Smooth muscle cell (in vitro differentiated cells): ENCODE measurements at regions not wholly inside any gene's neighbourhood (a gene's known extent, or its start where the extent isn't known, plus 50 kb on each side); places are given as distances from the start of the nearest gene placed in this dataset.

Source experiments
- DNase-seq: peaks from one replicate; lab custom pipeline; 2025; ENCODE audit not compliant: unreplicated experiment; lab: John Stamatoyannopoulos, UW
- H2AFZ ChIP-seq: fragments of 200-600 bp; sonication (generic); 2 replicates; pipeline ENCODE4 v1.6.0; 2016; ENCODE audit warnings: antibody characterized with exemption, low read depth, mild to moderate bottlenecking
- H3F3A ChIP-seq: fragments of 200-600 bp; sonication (generic); 2 replicates; pipeline ENCODE4 v1.6.0; 2017; ENCODE audit warnings: antibody characterized with exemption, low read depth
- H3K27ac ChIP-seq: fragments of 200-600 bp; sonication (generic); 2 replicates; pipeline ENCODE4 v1.5.1; 2016; ENCODE audit warnings: low read depth, mild to moderate bottlenecking
- H3K27me3 ChIP-seq: fragments of 200-600 bp; sonication (generic); 2 replicates; pipeline ENCODE4 v1.6.1; 2016; ENCODE audit warnings: low read depth, mild to moderate bottlenecking
- H3K36me3 ChIP-seq: fragments of 200-600 bp; sonication (generic); 2 replicates; pipeline ENCODE4 v1.5.1; 2016; ENCODE audit warnings: low read depth
- H3K4me1 ChIP-seq: fragments of 200-600 bp; sonication (generic); 2 replicates; pipeline ENCODE4 v1.5.1; 2016; ENCODE audit warnings: low read depth
- H3K4me2 ChIP-seq: fragments of 200-600 bp; sonication (generic); 2 replicates; pipeline ENCODE4 v1.6.0; 2016; ENCODE audit warnings: mild to moderate bottlenecking
- H3K4me3 ChIP-seq: fragments of 200-600 bp; sonication (generic); 2 replicates; pipeline ENCODE4 v1.5.1; 2016; ENCODE audit warnings: mild to moderate bottlenecking
- H3K79me2 ChIP-seq: fragments of 200-600 bp; sonication (generic); 2 replicates; pipeline ENCODE4 v1.6.0; 2016; ENCODE audit warnings: low read depth, mild to moderate bottlenecking
- H3K9ac ChIP-seq: fragments of 200-600 bp; sonication (generic); 2 replicates; pipeline ENCODE4 v1.6.0; 2016; ENCODE audit warnings: low read depth
- H3K9me3 ChIP-seq: fragments of 200-600 bp; sonication (generic); replicated peaks from 2 replicates; pipeline ENCODE4 v1.5.1; 2016; ENCODE audit warnings: low read depth
- H4K20me1 ChIP-seq: fragments of 200-600 bp; sonication (generic); 2 replicates; pipeline ENCODE4 v1.6.0; 2016; ENCODE audit warnings: low read depth
- WGBS: methylation state at CpG from one replicate; pipeline ENCODE4 v1.1.7; 2016; ENCODE audit warnings: low lambda C conversion rate; 5-methylcytosine and 5-hydroxymethylcytosine counted together
- TF ChIP-seq, protein P1 (sequence below): fragments of 200-600 bp; sonication (generic); IDR thresholded peaks from 2 replicates; pipeline ENCODE4 v1.5.1; 2017; ENCODE audit warnings: borderline replicate concordance, mild to moderate bottlenecking, antibody characterized with exemption; ENCODE audit not compliant: insufficient read depth, poor library complexity, severe bottlenecking

- no peak overlapping the region for H3K27ac ChIP-seq
- H3K79me2 ChIP-seq, result no peaks in the 10 kb centered on the region
- no peaks in the 10 kb centered on the region for H3K27me3 ChIP-seq
- H3K36me3 ChIP-seq, result no peaks in the 10 kb centered on the region
- H3K9ac ChIP-seq, result no peak overlapping the region
- H3F3A ChIP-seq, result no peaks in the 10 kb centered on the region
- DNase-seq, result no peak
- TF ChIP-seq, protein P1, sequence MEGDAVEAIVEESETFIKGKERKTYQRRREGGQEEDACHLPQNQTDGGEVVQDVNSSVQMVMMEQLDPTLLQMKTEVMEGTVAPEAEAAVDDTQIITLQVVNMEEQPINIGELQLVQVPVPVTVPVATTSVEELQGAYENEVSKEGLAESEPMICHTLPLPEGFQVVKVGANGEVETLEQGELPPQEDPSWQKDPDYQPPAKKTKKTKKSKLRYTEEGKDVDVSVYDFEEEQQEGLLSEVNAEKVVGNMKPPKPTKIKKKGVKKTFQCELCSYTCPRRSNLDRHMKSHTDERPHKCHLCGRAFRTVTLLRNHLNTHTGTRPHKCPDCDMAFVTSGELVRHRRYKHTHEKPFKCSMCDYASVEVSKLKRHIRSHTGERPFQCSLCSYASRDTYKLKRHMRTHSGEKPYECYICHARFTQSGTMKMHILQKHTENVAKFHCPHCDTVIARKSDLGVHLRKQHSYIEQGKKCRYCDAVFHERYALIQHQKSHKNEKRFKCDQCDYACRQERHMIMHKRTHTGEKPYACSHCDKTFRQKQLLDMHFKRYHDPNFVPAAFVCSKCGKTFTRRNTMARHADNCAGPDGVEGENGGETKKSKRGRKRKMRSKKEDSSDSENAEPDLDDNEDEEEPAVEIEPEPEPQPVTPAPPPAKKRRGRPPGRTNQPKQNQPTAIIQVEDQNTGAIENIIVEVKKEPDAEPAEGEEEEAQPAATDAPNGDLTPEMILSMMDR, result no peak
- no peak overlapping the region for H3K4me3 ChIP-seq
- no peaks in the 10 kb centered on the region for H4K20me1 ChIP-seq
- no peak overlapping the region for H3K4me2 ChIP-seq
- H3K4me1 ChIP-seq, result no peaks in the 10 kb centered on the region
- no peaks in the 10 kb centered on the region for H3K9me3 ChIP-seq
- H2AFZ ChIP-seq, result no peak overlapping the region
These were observed 1982.2 kb upstream of the C9orf72 start for GRCh38 chr9:29555502-29555901.

GRCh38 chr9:29556317-29556716, 1983.0 kb upstream of the C9orf72 start:
- 76% methylated on average over 3 of the region's 3 CpGs for WGBS
- no peak overlapping the region for H3K4me3 ChIP-seq
- H3K4me1 ChIP-seq, result no peaks in the 10 kb centered on the region
- TF ChIP-seq, protein P1, result no peak
- H3K9ac ChIP-seq, result no peak overlapping the region
- no peak overlapping the region for H3K27ac ChIP-seq
- no peak for DNase-seq
- no peaks in the 10 kb centered on the region for H4K20me1 ChIP-seq
- no peaks in the 10 kb centered on the region for H3K9me3 ChIP-seq
- H3K27me3 ChIP-seq, result no peaks in the 10 kb centered on the region
- H3K4me2 ChIP-seq, result no peak overlapping the region
- no peaks in the 10 kb centered on the region for H3K36me3 ChIP-seq
- H2AFZ ChIP-seq, result no peak overlapping the region
- no peaks in the 10 kb centered on the region for H3K79me2 ChIP-seq
- no peaks in the 10 kb centered on the region for H3F3A ChIP-seq

DNA sequence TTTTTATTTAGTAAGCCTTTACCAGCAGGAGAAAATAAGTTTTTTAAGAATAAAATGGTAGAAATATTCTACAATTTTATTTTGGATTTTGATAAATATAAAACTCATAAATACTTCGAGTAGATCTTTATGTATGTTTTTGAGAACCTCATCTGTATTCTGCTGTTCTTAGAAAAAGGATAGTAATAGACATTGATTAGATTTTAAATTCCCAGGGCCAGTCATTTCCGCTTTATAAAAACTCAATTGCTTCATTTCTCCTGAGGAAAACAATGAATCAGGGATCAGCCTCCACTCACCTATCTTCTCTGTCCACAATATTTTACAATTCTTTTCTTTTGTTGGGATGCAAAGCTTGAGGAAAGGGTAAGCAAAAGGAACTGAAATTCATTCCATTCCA, 1983.5 kb upstream of the C9orf72 start:
- H3K27ac ChIP-seq, result no peak overlapping the region
- no peak overlapping the region for H2AFZ ChIP-seq

GRCh38 chr9:29564564-29564963, 1991.3 kb upstream of the C9orf72 start:
- TF ChIP-seq, protein P1, result no peak
- Histone ChIP-seq H2AFZ (no peak overlapping the region), H3K27ac (peak overlapping the region; percentile 6)

More for the DNA sequence above, 1983.5 kb upstream of the C9orf72 start:
- TF ChIP-seq, protein P1, result no peak
- WGBS, result 94% methylated on average over 2 of the region's 2 CpGs
- Histone ChIP-seq H3K4me1 (no peaks in the 10 kb centered on the region), H3K9me3 (no peaks in the 10 kb centered on the region), H3F3A (no peaks in the 10 kb centered on the region), H3K79me2 (no peaks in the 10 kb centered on the region), H3K4me3 (no peak overlapping the region), H4K20me1 (no peaks in the 10 kb centered on the region), H3K27me3 (no peaks in the 10 kb centered on the region), H3K4me2 (no peak overlapping the region), H3K36me3 (no peaks in the 10 kb centered on the region), H3K9ac (no peak overlapping the region)
- no peak for DNase-seq

More at GRCh38 chr9:29564564-29564963, 1991.3 kb upstream of the C9orf72 start:
- H4K20me1 ChIP-seq, result no peaks in the 10 kb centered on the region
- no peak overlapping the region for H3K4me2 ChIP-seq
- H3K4me1 ChIP-seq, result no peaks in the 10 kb centered on the region
- no peaks in the 10 kb centered on the region for H3K27me3 ChIP-seq
- 46% methylated on average over 1 of the region's 1 CpG for WGBS
- H3K9me3 ChIP-seq, result no peaks in the 10 kb centered on the region
- no peak overlapping the region for H3K4me3 ChIP-seq
- H3K79me2 ChIP-seq, result no peaks in the 10 kb centered on the region
- DNase-seq, result no peak
- H3K9ac ChIP-seq, result no peak overlapping the region
- no peaks in the 10 kb centered on the region for H3K36me3 ChIP-seq
- H3F3A ChIP-seq, result no peaks in the 10 kb centered on the region
